GM19324 (cell line): ENCODE measurements at regions not wholly inside any gene's neighbourhood (a gene's known extent, or its start where the extent isn't known, plus 50 kb on each side); places are given as distances from the start of the nearest gene placed in this dataset.

ENCODE experiments used
- ATAC-seq: cut with Tn5 transposase; IDR thresholded peaks from one replicate; pipeline ENCODE4 v1.9.1; 2021; ENCODE audit warnings: mild to moderate bottlenecking, moderate library complexity; ENCODE audit not compliant: unreplicated experiment, low FRiP score

GRCh38 chr1:232388363-232388762 is 241.6 kb downstream of the SIPA1L2 start:
- ATAC-seq: no peak

DNA sequence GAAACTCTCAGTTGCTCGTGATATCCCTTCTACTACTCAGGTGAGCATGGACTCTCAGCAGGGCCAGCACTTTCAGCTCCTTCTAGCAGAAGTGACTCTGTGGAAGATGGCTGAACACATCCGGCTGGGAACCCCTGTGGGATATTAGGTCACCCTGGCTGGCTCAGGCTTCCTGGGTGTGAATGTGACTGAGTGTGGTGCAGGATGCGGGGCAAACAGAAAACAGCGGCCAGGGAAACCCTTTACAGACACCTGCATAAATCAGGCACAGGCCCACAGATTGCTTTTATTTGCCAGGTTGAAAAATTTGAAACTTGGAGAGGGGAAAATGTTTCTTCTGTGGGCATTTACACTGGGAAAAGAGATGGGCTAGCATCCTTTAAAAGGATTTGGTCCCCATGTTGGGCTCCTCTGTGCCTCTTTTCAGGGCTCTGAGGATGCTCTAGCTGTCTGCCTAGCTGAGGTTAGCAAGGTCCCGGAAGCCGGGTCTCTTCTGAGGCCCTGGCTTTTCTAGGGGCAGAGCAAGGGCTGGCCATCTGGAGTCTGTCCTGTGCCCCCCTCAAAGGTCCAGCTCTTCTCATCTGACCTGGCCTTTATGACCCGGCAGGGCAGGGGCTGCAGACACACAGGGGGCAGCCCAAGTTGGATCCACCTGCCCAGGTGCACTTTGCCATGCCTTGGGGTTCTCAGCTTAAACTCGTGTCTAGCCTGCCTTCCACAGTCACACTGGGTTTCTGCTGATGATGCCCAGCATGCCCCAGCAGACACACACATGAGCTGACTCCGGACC is 243.0 kb downstream of the SIPA1L2 start:
- ATAC-seq: no peak

- ATAC-seq: no peak
Observed at GRCh38 chr1:232386294-232386693, 243.6 kb downstream of the SIPA1L2 start.

- ATAC-seq: no peak
Observed at GRCh38 chr1:232385221-232385620, 244.7 kb downstream of the SIPA1L2 start.

DNA sequence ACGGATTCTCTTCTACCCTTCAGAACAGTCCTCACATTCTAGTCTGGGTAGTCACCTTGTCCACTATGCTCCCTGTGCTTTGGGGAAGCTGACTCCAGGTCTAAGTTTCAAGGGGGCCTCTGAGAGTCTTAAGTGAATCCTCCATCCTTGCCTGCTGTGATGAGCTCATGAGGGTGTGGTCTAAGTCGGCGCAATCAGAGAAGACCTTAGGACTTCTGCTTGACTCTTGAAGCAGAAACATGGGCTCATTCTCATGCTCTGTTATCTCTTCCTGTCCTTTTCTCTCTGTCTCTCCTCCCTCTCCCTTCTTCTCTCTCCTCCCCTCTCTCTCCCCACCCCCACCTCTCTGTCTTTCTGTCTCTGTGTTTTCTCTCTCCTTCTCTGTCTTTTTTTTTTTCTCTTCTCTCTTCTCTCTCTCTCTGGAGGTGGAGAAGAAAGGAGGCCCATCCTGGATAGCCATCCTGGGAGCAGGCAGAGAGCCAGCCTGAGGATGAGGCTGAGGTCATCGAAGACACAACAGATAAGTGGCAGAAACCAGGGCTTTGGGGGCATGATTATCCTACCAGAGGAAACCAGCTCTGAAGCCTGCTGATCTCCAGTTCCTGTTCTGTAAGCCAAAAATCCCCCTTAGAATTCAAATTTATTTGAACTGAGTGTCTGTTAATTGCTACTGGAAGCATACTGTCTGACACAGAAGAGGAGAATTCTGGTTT is 245.6 kb downstream of the SIPA1L2 start:
- ATAC-seq: no peak

- no peak for ATAC-seq
Observed at GRCh38 chr1:232383455-232384123, 246.3 kb downstream of the SIPA1L2 start.

DNA sequence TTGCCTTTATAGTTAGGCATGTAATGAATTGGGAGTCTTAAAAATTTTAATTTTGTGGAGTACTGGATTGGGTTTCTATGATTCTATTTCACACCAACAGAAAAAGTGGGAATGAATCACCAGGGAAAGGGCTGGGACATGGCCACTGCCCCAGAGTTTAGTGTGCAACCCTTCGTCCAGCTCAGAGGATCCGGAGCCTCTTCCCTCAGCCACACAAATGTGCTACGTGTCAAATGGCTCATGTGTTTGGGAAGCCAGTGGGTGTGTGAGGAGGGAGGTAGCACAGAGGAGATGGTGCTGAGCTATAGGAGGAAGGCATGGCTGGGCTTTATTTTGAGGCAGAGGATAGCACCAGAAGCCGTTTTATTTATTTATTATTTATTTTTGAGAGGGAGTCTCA is 247.3 kb downstream of the SIPA1L2 start:
- ATAC-seq: no peak

- ATAC-seq: no peak
Observed at GRCh38 chr1:232381394-232382100, 248.4 kb downstream of the SIPA1L2 start.

DNA sequence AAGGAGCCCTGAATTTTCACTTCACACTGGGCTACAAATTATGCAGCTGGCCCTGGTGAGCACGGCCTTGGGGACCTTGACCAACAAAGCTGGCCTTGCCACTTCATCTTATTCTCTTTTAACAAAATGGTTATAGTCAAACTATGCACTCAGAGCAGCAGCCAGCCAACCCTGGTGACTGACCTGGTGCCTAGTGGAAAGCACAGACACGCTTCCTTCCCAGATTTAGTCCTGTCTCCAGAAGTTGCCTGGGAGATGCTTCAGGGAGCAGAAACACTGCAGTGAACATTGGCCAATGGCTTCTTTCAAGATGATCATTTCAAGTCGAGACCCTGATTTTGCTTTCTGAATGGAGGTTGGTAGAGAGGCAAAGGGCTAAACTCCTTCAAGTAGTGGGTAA is 249.3 kb downstream of the SIPA1L2 start:
- no peak for ATAC-seq

- ATAC-seq: no peak
Observed at GRCh38 chr1:232380131-232380530, 249.8 kb downstream of the SIPA1L2 start.

DNA sequence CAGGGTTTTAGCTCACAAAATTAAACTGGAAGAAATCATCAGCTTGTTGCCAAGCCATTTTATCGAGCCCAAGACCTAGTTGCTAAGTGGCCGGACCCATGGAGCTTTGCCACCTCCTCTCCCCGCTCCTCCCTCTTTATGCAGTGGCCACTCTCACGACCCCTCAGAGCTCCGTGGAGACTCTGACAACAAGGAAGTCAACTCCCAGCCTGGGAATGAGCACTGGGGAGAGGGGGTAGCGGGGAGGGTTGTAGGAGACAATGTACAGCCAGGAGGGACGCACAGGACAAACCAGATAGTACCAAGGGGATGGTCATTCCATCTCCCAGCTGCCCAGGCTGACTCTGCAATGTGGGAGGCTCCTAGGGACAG is 250.9 kb downstream of the SIPA1L2 start:
- no peak for ATAC-seq

DNA sequence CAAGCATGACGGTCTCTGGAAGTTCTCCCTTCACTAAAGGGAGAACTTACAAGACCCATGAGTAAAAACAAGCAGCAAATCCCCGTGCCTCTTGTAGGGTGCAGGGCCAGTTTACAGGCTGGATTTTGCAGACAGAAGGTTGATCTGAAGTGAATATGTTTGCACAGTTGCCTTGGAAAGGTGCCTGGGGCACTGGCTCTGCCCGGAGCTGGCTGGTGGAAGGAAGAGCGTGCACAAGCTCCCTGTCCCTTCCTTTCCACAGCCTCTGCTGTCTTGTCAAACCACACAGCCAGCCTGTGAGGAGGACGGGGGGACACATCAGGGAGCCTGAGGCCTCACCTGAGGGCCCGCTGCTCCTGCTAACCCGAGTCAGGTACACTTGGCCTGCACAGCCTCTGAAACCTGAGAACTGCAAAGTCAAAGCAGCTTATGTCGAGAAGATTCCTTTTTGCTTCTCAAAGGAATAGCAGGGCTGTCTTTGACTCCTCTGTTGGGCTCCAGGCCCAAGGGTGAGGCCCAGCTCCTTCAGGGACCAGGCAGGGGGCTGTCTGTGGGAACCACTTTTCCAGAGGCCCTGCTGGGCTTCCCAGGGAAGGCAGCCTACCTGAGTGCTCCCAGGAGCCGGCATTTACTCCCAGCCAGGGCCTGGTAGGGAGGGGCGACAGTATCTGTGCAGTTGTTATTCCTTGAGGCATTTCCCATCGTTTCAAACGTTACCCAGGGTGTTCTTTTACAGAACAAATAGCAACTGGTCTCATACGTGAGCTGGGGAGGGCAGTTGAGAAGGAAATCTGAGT is 251.5 kb downstream of the SIPA1L2 start:
- ATAC-seq: no peak

GRCh38 chr1:232377494-232377770 is 252.5 kb downstream of the SIPA1L2 start:
- ATAC-seq: no peak

GRCh38 chr1:232376632-232377493 is 253.1 kb downstream of the SIPA1L2 start:
- ATAC-seq: no peak

- no peak for ATAC-seq
Observed at GRCh38 chr1:232372841-232373440, 257.0 kb downstream of the SIPA1L2 start.

- ATAC-seq: no peak
Observed at GRCh38 chr1:232372431-232372830, 257.5 kb downstream of the SIPA1L2 start.

GRCh38 chr1:232369451-232370296 is 260.3 kb downstream of the SIPA1L2 start:
- ATAC-seq: no peak

DNA sequence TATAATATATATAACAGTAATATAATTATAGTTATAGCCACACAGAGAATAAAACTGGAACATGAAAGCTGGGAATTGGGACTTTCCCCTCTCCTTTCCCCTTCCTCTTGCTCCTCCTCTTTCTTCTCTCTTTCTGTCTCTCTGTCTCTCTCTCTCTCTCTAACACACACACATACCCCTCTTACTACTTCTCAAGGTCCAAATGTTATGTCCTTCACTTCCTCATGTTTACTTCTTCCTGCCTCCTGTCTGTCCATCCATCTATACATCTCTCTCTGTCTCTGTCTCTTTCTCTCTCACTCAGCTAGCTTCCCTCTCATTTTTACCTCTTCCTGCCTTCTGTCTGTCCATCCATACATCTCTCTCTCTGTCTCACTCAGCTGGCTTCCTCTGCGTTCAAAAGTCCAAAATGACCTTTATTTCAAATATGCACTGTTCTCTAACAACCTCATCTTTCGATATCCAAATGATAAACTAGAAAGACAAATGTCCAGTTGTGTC is 261.1 kb downstream of the SIPA1L2 start:
- ATAC-seq: no peak
